GM18502 (cell line): ENCODE measurements at regions not wholly inside any gene's neighbourhood (a gene's known extent, or its start where the extent isn't known, plus 50 kb on each side); places are given as distances from the start of the nearest gene placed in this dataset.
"Not testable (repeated sequence)": the region's sequence is repeated elsewhere in the genome, so short reads cannot be mapped to it uniquely, and the experiment has no call there.

ENCODE experiments used
- ATAC-seq: cut with Tn5 transposase; IDR thresholded peaks from one replicate; pipeline ENCODE4 v1.9.1; 2021; ENCODE audit warnings: mild to moderate bottlenecking; ENCODE audit not compliant: unreplicated experiment, poor library complexity

- ATAC-seq, result no peak
Observed at GRCh38 chr5:93236807-93237421, 344.1 kb downstream of the NR2F1-AS1 start.

GRCh38 chr5:93235761-93236160 is 345.3 kb downstream of the NR2F1-AS1 start:
- ATAC-seq, result no peak

GRCh38 chr5:93226202-93226735 is 354.8 kb downstream of the NR2F1-AS1 start:
- no peak for ATAC-seq

GRCh38 chr5:93225748-93226147 is 355.3 kb downstream of the NR2F1-AS1 start:
- ATAC-seq, result no peak

GRCh38 chr5:93224624-93225023 is 356.4 kb downstream of the NR2F1-AS1 start:
- ATAC-seq, result no peak

- no peak for ATAC-seq
Observed at GRCh38 chr5:93221773-93222172, 359.2 kb downstream of the NR2F1-AS1 start.

GRCh38 chr5:93220431-93220830 is 360.6 kb downstream of the NR2F1-AS1 start:
- ATAC-seq, result no peak

GRCh38 chr5:93219641-93220145 is 361.3 kb downstream of the NR2F1-AS1 start:
- no peak for ATAC-seq

GRCh38 chr5:93213111-93213794 is 367.8 kb downstream of the NR2F1-AS1 start:
- not testable (repeated sequence) for ATAC-seq

- no peak for ATAC-seq
Observed at GRCh38 chr5:93209476-93209875, 371.5 kb downstream of the NR2F1-AS1 start.

GRCh38 chr5:93208141-93208751 is 372.8 kb downstream of the NR2F1-AS1 start:
- no peak for ATAC-seq

GRCh38 chr5:93206203-93206602 is 374.8 kb downstream of the NR2F1-AS1 start:
- no peak for ATAC-seq

GRCh38 chr5:93201061-93201460 is 380.0 kb downstream of the NR2F1-AS1 start:
- ATAC-seq, result no peak

- no peak for ATAC-seq
Observed at GRCh38 chr5:93196986-93197385, 384.0 kb downstream of the NR2F1-AS1 start.

- ATAC-seq, result no peak
Observed at GRCh38 chr5:93193431-93194347, 387.3 kb downstream of the NR2F1-AS1 start.

- ATAC-seq, result no peak
Observed at GRCh38 chr5:93192683-93193082, 388.3 kb downstream of the NR2F1-AS1 start.

- no peak for ATAC-seq
Observed at GRCh38 chr5:93192087-93192486, 388.9 kb downstream of the NR2F1-AS1 start.

- no peak for ATAC-seq
Observed at GRCh38 chr5:93191035-93191817, 389.8 kb downstream of the NR2F1-AS1 start.

- no peak for ATAC-seq
Observed at GRCh38 chr5:93189707-93190120, 391.3 kb downstream of the NR2F1-AS1 start.
